Activated T-cell treated with anti-CD3 and anti-CD28 coated beads, Interleukin-2, amount 50 U/mL, for 72 hours (primary cell): ENCODE measurements at regions not wholly inside any gene's neighbourhood (a gene's known extent, or its start where the extent isn't known, plus 50 kb on each side); places are given as distances from the start of the nearest gene placed in this dataset.

ENCODE experiments used
- ATAC-seq, 2 donors: fragments of 150-1000 bp; cut with Tn5 transposase; replicated peaks in 1 of 2; 2 replicates each; pipeline ENCODE4 v1.10.0; 2021; ENCODE audit warnings: moderate library complexity in 2 of 2, mild to moderate bottlenecking in 1 of 2
- DNase-seq, 2 donors: peaks; one replicate each; pipeline ENCODE4 v3.0.0; 2021 to 2022; ENCODE audit warnings: mixed read lengths in 1 of 2
- H3K27ac Mint-ChIP-seq: one replicate; pipeline ENCODE4 v1.8.0; 2022; ENCODE audit warnings: mild to moderate bottlenecking, moderate library complexity, mixed read lengths
- H3K27me3 Mint-ChIP-seq: one replicate; pipeline ENCODE4 v1.8.0; 2022; ENCODE audit warnings: low read depth, mixed read lengths
- H3K36me3 Mint-ChIP-seq, 2 donors: one replicate each; pipeline ENCODE4 v1.8.0; 2022; ENCODE audit warnings: mixed read lengths in 2 of 2, mild to moderate bottlenecking in 1 of 2; ENCODE audit not compliant: insufficient read depth in 2 of 2
- H3K4me1 Mint-ChIP-seq: one replicate; pipeline ENCODE4 v1.8.0; 2022; ENCODE audit warnings: low read depth, mixed read lengths
- H3K4me3 Mint-ChIP-seq, 2 donors: one replicate each; pipeline ENCODE4 v1.8.0; 2022; ENCODE audit warnings: mild to moderate bottlenecking in 2 of 2, mixed read lengths in 2 of 2, moderate library complexity in 2 of 2
- H3K9me3 Mint-ChIP-seq, 2 donors: one replicate each; pipeline ENCODE4 v1.8.0; 2022; ENCODE audit warnings: mixed read lengths in 2 of 2

DNA sequence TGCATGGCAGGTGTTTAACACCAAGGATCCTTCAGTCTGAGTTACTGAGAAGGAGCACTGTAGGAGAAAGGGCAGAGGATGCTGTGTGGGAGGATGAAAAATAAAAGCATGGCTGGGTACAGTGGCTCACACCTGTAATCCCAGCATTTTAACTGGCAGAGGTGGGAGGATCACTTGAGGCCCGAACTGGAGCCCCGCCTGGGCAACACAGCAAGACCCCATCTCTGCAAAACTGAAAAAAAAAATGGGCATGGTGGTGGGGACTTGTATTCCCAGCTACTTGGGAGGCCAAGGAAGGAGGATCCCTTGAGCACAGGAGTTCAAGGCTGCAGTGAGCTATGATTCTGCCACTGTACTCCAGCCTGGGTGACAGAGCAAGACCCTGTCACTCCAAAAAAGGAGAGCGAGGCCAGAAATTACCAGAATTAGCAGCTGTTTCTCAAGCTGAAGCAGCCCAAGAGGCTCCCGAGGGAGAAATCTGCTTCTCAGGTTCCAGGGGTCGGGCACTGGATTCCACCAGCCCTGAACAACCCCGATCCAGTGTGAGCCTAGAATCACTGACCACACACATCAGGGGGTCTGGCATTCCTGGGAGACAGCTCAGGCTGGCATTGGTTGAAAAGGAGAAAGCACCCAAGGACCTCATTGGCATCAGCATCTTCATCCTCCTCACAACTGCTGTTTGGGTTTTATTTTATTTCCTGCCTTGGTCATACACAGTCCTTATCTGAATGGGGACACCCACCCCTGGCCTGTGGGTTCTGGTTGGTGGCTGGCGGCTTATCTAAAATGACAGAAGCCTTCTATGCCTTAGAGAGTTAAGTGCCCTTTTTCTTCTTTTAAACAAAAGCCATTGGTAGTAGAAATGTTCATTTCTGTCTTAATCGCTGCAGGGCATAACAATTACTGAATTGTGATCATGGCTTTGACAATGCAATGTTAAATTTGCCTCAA lies 66.3 kb upstream of the TRIM2 start:
- DNase-seq (no peak), ATAC-seq (no peak)
- Mint-ChIP-seq H3K4me1 (peaks cover 20% of the 10 kb centered on the region), H3K4me3 (no peak overlapping the region), H3K27me3 (peaks cover 14% of the 10 kb centered on the region), H3K36me3 (no peaks in the 10 kb centered on the region), H3K9me3 (no peaks in the 10 kb centered on the region), H3K27ac (no peak overlapping the region)

DNA sequence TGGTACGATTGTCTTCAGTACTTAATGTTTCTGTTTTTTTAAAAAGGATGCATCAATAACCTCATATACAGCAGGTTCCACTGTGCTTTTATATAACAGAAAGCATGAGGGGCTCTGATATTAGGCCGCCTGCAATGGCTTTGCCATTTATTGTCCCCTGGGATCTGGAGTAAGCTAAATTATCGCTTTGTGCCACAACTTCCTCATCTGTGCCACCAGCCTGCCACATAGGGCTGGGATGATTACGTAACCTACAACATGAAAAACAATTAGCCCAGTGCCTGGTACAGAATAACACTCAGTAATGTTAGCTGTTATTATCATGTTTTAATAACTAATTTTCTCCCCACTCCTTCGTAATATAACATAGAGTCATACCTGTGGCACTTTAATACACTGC lies 65.5 kb upstream of the TRIM2 start:
- ATAC-seq (no peak), DNase-seq (no peak)
- no peak overlapping the region for H3K27ac Mint-ChIP-seq
- peaks cover 23% of the 10 kb centered on the region for H3K4me1 Mint-ChIP-seq
- H3K36me3 Mint-ChIP-seq = no peaks in the 10 kb centered on the region
- H3K9me3 Mint-ChIP-seq = no peaks in the 10 kb centered on the region
- H3K4me3 Mint-ChIP-seq = no peak overlapping the region
- H3K27me3 Mint-ChIP-seq = peaks cover 14% of the 10 kb centered on the region

DNA sequence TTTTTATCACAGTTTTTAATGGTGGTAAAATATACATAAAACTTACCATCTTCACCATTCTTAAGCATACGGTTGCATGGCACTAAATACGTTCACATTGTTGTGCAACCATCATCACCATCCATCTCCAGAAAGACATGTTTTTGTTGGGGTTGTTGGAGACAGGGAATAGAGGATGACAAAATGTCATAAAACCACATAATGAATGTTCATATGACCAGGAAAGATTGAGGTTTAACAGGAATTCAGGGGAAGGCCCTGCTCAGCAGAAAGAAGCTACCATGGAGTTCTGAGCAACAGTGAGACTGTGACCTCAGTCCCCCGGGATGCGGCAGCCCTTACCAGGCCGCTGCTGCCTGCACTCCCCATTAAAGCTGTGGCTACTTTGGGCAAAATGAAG lies 63.9 kb upstream of the TRIM2 start:
- DNase-seq (no peak), ATAC-seq (no peak)
- Mint-ChIP-seq H3K27me3 (peaks cover 14% of the 10 kb centered on the region), H3K36me3 (no peaks in the 10 kb centered on the region), H3K27ac (no peak overlapping the region), H3K4me3 (no peak overlapping the region), H3K4me1 (peaks cover 11% of the 10 kb centered on the region), H3K9me3 (no peaks in the 10 kb centered on the region)

DNA sequence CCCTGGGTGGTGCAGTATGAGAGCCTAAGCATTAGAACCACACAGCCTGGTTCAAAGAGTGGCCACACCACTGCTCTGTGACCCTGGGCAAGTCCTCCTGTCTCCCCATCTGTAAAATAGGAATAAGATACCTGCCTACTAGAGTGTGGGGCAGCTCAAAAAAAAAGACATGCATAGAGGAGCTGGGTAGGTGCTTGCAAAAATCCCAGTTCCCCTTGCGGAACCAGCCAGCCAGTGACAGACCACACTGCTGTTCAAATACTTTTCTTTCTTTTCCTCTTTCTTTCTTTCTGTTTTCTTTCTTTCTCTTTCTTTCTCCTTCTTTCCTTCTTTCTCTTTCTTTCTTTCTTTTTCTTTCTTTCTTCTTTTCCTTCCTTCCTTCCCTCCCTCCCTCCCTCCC lies 63.0 kb upstream of the TRIM2 start:
- H3K9me3 Mint-ChIP-seq = no peaks in the 10 kb centered on the region
- DNase-seq (no peak), ATAC-seq (no peak)
- no peaks in the 10 kb centered on the region for H3K36me3 Mint-ChIP-seq
- H3K27ac Mint-ChIP-seq = no peak overlapping the region
- peaks cover 14% of the 10 kb centered on the region for H3K27me3 Mint-ChIP-seq
- H3K4me3 Mint-ChIP-seq = no peak overlapping the region
- H3K4me1 Mint-ChIP-seq = peaks cover 11% of the 10 kb centered on the region

DNA sequence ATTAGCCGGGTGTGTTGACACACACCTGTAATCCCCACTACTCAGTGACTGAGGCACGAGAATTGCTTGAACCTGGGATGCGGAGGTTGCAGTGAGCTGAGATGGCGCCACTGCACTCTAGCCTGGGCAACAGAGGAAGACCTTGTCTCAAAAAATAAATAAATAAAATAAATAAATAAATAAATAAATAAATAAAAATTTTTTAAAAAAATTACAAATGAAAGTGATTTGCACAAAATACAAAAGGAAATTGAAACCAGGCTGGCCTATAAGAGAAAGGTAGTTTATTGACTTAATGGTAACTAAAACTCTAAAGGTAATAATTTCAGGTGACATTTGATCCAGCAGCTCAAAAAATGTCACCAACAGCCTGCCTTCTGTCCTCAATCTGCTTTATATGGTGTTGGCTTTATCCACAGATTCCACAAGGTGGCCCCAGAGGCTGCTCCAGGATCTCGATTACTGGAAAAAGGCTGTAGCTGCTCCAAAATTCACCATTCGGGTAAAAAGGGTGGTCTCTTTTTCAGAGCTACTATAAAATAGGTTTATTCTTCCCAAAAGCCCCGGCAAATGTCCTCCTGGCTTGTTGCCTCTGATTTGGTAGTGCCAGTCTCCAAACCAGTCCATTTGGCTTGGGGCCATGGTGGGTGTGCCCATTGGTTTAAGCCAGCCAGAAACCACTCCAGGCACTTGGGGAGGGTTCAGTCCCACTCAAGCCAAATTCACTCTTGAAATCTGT lies 61.4 kb upstream of the TRIM2 start:
- no peak overlapping the region for H3K27ac Mint-ChIP-seq

DNA sequence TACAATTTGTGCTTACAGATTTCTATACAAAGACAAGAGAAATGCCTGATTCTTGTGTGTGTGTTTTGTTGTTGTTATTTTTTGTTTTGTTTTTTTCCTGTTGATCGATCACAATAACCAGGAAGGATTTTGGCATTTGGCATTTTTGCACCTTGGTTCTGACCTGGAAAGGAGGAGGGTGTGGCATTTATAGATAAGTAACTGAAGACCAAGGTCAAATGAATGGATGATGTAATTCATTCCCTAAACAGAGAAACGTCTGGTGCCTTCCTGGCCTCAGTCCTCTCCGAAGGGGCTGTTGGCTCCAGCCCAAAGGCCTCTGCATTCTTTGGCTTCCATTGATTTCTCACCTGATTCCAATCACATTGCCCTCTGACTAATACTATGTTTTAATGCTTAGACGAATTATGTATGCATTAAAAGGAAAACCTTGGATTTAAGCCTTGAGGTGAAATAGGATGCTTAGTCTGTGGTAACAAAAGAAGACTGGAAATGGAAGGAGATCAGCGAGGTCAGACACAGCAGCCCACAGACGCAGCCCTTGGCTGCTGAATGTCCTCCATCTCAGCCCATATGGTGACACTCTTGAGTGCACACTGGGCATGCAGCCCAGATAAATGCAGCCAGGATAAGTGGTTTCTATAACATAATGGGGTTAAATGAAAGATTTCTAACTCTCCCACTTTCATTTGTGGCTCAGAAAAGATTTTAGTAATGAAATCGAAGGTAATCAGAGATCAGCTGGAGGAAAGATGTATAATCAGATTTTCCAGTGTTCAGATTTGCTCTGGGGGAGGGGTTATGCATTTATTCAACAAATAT lies 60.5 kb upstream of the TRIM2 start:
- ATAC-seq (no peak), DNase-seq (no peak)
- no peak overlapping the region for H3K4me3 Mint-ChIP-seq
- peaks cover 13% of the 10 kb centered on the region for H3K27me3 Mint-ChIP-seq
- H3K9me3 Mint-ChIP-seq = no peaks in the 10 kb centered on the region
- no peak overlapping the region for H3K27ac Mint-ChIP-seq
- peaks cover 11% of the 10 kb centered on the region for H3K4me1 Mint-ChIP-seq
- H3K36me3 Mint-ChIP-seq = no peaks in the 10 kb centered on the region

More for the DNA sequence above, 61.4 kb upstream of the TRIM2 start:
- ATAC-seq (peak; percentile 76 to 77), DNase-seq (peak; percentile 50 to 59)
- no peak overlapping the region for H3K4me3 Mint-ChIP-seq
- no peaks in the 10 kb centered on the region for H3K36me3 Mint-ChIP-seq
- H3K27me3 Mint-ChIP-seq = peaks cover 14% of the 10 kb centered on the region
- H3K4me1 Mint-ChIP-seq = peaks cover 11% of the 10 kb centered on the region
- no peaks in the 10 kb centered on the region for H3K9me3 Mint-ChIP-seq

DNA sequence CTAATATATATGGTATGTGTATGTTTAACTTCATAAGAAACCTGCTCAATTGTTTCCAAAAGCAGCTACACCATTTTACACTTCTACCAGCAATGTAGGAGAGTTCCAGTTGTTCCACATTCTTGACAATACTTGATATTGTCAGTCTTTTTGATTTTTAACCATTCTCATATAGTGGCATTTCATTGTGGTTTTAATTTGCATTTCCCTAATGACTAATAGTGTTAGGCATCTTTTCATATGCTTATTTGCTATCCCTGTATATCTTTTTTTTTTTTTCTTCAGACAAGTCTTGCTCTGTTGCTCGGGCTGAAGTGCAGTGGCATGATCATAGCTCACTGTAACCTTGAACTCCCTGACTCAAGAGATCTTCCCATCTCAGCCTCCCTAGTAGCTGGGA lies 58.2 kb upstream of the TRIM2 start:
- Mint-ChIP-seq H3K4me3 (no peak overlapping the region), H3K9me3 (no peaks in the 10 kb centered on the region), H3K27ac (no peak overlapping the region), H3K4me1 (peaks cover 11% of the 10 kb centered on the region), H3K27me3 (peaks cover 7% of the 10 kb centered on the region), H3K36me3 (no peaks in the 10 kb centered on the region)
- ATAC-seq (no peak), DNase-seq (no peak)

DNA sequence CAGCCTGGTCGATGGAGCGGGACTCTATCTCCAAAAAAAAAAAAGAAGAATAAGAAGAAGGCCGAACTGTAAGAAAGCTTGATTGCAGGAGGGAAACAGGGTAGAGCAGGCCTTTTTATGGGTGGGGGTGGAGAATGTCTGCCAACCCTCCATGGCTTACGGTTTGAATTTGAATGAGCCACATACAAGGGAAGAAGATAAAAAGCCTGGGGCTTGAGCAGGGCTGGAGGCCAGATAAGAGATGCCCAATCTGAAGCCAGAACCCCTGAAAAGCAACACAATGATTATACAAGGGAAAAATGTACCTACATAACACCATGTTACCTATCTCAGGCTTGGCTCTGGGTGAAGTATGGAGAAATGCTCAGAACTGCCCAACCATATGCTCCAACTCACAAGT lies 57.3 kb upstream of the TRIM2 start:
- peaks cover 20% of the 10 kb centered on the region for H3K4me1 Mint-ChIP-seq
- no peaks in the 10 kb centered on the region for H3K36me3 Mint-ChIP-seq
- ATAC-seq (no peak), DNase-seq (no peak)
- H3K9me3 Mint-ChIP-seq = no peaks in the 10 kb centered on the region
- H3K4me3 Mint-ChIP-seq = no peak overlapping the region
- peaks cover 15% of the 10 kb centered on the region for H3K27me3 Mint-ChIP-seq
- no peak overlapping the region for H3K27ac Mint-ChIP-seq

DNA sequence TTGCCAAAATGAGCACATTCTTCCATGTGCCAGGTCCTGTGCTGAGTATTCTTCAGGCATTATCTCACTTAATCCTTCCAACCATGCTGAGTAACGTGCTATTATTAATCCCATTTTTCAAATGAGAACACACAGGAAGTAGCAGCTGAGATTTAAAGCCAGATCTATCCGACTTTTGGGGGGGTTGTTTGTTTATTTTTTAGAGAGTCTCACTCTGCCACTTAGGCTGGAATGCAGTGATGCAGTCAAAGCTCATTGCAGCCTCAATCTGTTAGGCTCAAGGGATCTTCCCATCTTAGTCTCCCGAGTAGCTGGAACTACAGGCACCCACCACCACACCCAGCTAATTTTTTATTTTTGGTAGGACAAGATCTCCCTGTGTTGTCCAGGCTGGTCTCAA lies 55.5 kb upstream of the TRIM2 start:
- no peak for DNase-seq

DNA sequence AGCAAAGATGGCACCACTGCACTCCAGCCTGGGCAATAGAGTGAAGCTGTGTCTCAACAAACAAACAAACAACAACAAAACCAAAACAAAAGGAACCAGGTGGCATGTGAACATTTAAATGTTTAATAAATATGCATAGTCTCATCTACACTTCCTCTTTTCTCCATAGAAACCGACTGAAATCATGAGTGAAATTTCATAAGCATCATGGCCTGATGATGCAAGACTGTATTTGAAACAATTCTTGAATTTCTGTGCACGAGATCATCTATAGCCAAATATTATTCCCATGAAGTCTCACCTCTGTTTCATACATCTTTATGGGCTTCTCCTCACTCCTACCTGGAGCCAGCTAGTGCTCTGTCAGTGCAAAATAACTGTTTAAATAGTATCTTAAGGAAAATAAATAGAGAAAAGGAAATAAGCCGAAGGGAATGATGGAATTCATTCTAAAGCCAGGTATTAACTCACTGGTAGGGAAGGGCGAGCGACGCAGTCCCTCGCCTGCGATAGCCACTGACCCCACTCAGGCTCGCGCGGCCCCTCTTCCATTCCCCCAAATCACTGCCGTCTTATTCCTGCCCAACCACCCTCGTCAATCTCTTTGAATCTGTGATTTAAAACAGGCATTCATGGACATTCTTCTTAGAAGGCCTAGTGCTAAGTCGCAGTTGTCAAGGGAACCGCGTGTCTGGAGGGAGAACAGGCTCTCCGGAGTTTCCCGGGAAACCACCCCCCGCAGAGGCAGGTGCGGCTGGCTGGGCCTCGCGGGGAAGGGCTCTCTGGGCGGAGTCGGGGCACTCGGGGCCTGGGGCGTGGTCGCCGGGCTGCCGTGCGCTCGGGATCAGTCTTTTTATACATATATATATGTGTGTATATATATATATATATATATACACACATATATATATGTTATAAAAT lies 52.4 kb upstream of the TRIM2 start:
- Mint-ChIP-seq H3K4me1 (peaks cover 55% of the 10 kb centered on the region), H3K27ac (no peak overlapping the region), H3K27me3 (peaks cover 25% of the 10 kb centered on the region), H3K36me3 (no peaks in the 10 kb centered on the region), H3K9me3 (no peaks in the 10 kb centered on the region), H3K4me3 (peak overlapping the region; percentile 93 to 96)
- ATAC-seq (no peak), DNase-seq (peak in 1 of 2 donors; percentile 45)

More for the DNA sequence above, 55.5 kb upstream of the TRIM2 start:
- Mint-ChIP-seq H3K9me3 (no peaks in the 10 kb centered on the region), H3K4me1 (peaks cover 29% of the 10 kb centered on the region), H3K36me3 (no peaks in the 10 kb centered on the region), H3K27me3 (peaks cover 16% of the 10 kb centered on the region), H3K27ac (no peak overlapping the region), H3K4me3 (no peak overlapping the region)
- ATAC-seq = no peak

DNA sequence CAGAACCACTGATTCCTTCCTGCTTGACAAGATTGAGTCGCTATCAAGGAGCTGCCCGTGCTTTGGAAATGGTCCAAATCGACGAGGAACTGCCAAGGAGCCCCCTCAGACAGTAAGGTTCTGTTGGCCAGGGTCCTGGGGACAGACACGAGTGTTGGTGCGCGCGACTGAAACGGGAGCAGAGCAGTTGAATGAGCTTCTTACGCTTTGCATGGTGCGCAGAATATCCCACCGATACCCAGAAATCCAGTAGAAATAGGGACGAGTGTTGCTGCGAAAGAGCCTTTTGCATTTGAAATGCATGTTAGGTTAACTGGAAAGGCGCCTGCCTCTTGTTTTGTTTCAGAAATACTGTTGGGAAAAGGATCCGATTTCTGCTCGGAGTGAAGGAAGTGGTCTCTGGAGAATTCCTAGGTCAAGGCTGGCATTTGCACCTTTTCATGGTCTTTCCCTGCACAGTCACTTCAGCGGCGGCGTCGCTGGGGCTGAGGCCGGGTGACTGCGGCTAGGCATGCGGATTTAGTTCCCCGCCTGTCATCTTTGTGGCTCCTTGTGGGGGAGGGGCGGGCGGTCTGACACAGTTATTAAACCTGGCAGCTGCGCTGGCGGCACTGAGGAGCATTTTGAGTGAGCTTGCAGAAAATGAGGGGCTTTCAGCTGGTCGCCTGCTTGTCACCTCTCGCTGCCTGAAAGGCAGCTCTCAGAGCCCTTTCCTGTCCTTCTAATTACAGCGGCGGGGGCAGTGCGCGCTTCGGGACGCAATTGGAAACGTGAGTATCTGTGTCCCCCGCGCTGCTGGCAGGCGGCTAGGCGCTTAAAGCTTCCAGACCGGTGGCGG lies 51.5 kb upstream of the TRIM2 start:
- DNase-seq = peak; percentile 79 to 82
- Mint-ChIP-seq H3K4me1 (peaks cover 64% of the 10 kb centered on the region), H3K36me3 (no peaks in the 10 kb centered on the region), H3K4me3 (peak overlapping the region; percentile 93 to 96), H3K27ac (no peak overlapping the region), H3K9me3 (no peaks in the 10 kb centered on the region), H3K27me3 (peaks cover 33% of the 10 kb centered on the region)
- peak; percentile 56 to 61 for ATAC-seq
